GM21576 (cell line): ENCODE measurements at regions not wholly inside any gene's neighbourhood (a gene's known extent, or its start where the extent isn't known, plus 50 kb on each side); places are given as distances from the start of the nearest gene placed in this dataset.

Source experiments
- ATAC-seq: cut with Tn5 transposase; IDR thresholded peaks from one replicate; pipeline ENCODE4 v1.9.1; 2021; ENCODE audit warnings: mild to moderate bottlenecking, moderate library complexity; ENCODE audit not compliant: unreplicated experiment

- no peak for ATAC-seq
Observed at GRCh38 chr5:67267512-67268216, 71.1 kb upstream of the CD180 start.

- no peak for ATAC-seq
Observed at GRCh38 chr5:67266654-67267350, 70.2 kb upstream of the CD180 start.

- ATAC-seq = no peak
Observed at GRCh38 chr5:67265951-67266350, 69.4 kb upstream of the CD180 start.

- ATAC-seq = no peak
Observed at GRCh38 chr5:67263656-67264408, 67.2 kb upstream of the CD180 start.

GRCh38 chr5:67262956-67263355 lies 66.4 kb upstream of the CD180 start:
- no peak for ATAC-seq

- no peak for ATAC-seq
Observed at GRCh38 chr5:67262206-67262605, 65.6 kb upstream of the CD180 start.

- no peak for ATAC-seq
Observed at GRCh38 chr5:67259548-67260215, 63.1 kb upstream of the CD180 start.

- no peak for ATAC-seq
Observed at GRCh38 chr5:67257500-67257899, 60.9 kb upstream of the CD180 start.

- no peak for ATAC-seq
Observed at GRCh38 chr5:67257077-67257476, 60.5 kb upstream of the CD180 start.

- ATAC-seq = no peak
Observed at GRCh38 chr5:67255881-67256280, 59.3 kb upstream of the CD180 start.

GRCh38 chr5:67253911-67254310 lies 57.3 kb upstream of the CD180 start:
- no peak for ATAC-seq

- ATAC-seq = no peak
Observed at GRCh38 chr5:67249590-67249895, 52.9 kb upstream of the CD180 start.

GRCh38 chr5:67248703-67249589 lies 52.3 kb upstream of the CD180 start:
- ATAC-seq = no peak

GRCh38 chr5:67246546-67247268 lies 50.1 kb upstream of the CD180 start:
- no peak for ATAC-seq
